RWPE2 (cell line): ENCODE measurements at regions not wholly inside any gene's neighbourhood (a gene's known extent, or its start where the extent isn't known, plus 50 kb on each side); places are given as distances from the start of the nearest gene placed in this dataset.

ENCODE experiments used
- ATAC-seq: fragments of 200-7000 bp; cut with Tn5 transposase; 3 replicates; pipeline ENCODE4 v1.9.1; 2021; ENCODE audit warnings: low read depth
- DNase-seq: peaks from one replicate; pipeline ENCODE4 v3.0.0-alpha.2; 2020; ENCODE audit warnings: low spot score
- H3K27ac ChIP-seq: fragments of 450-650 bp; 2 replicates; pipeline ENCODE4 v1.5.1; 2017; ENCODE audit warnings: mild to moderate bottlenecking; ENCODE audit not compliant: poor library complexity, severe bottlenecking
- H3K27me3 ChIP-seq: fragments of 250-450 bp; sonication (Bioruptor Pico); 2 replicates; pipeline ENCODE4 v1.5.1; 2021; ENCODE audit warnings: mild to moderate bottlenecking, moderate library complexity; ENCODE audit not compliant: insufficient read depth, poor library complexity, severe bottlenecking
- H3K36me3 ChIP-seq: fragments of 250-450 bp; sonication (Bioruptor Pico); 2 replicates; pipeline ENCODE4 v1.5.1; 2020; ENCODE audit warnings: low read depth, mild to moderate bottlenecking, moderate library complexity
- H3K4me1 ChIP-seq: fragments of 250-450 bp; sonication (Bioruptor Pico); 2 replicates; pipeline ENCODE4 v1.5.1; 2021; ENCODE audit warnings: mild to moderate bottlenecking, moderate library complexity; ENCODE audit not compliant: insufficient read depth, poor library complexity, severe bottlenecking
- H3K4me3 ChIP-seq: fragments of 250-450 bp; sonication (Bioruptor Pico); 2 replicates; pipeline ENCODE4 v1.5.1; 2021; ENCODE audit warnings: mild to moderate bottlenecking, moderate library complexity; ENCODE audit not compliant: severe bottlenecking
- H3K9me3 ChIP-seq: fragments of 250-450 bp; sonication (Bioruptor Pico); 2 replicates; pipeline ENCODE4 v1.5.1; 2021; ENCODE audit warnings: mild to moderate bottlenecking, moderate library complexity; ENCODE audit not compliant: severe bottlenecking
- CTCF ChIP-seq: fragments of 450-650 bp; IDR thresholded peaks from one replicate; pipeline ENCODE4 v1.5.1; 2017; ENCODE audit warnings: mild to moderate bottlenecking, moderate library complexity; ENCODE audit not compliant: poor library complexity, severe bottlenecking

GRCh38 chr9:13607481-13608441, 328.3 kb upstream of the MPDZ start:
- no peak overlapping the region for H3K27ac ChIP-seq
- ATAC-seq (no peak), DNase-seq (no peak)
- no peaks in the 10 kb centered on the region for H3K36me3 ChIP-seq
- H3K27me3 ChIP-seq = no peaks in the 10 kb centered on the region
- H3K4me3 ChIP-seq = no peak overlapping the region
- no peaks in the 10 kb centered on the region for H3K9me3 ChIP-seq
- no peaks in the 10 kb centered on the region for H3K4me1 ChIP-seq
- no peak for TF ChIP-seq CTCF

GRCh38 chr9:13606586-13606985, 327.1 kb upstream of the MPDZ start:
- DNase-seq (no peak), ATAC-seq (no peak)
- H3K27me3 ChIP-seq = no peaks in the 10 kb centered on the region
- H3K27ac ChIP-seq = no peak overlapping the region
- H3K9me3 ChIP-seq = no peaks in the 10 kb centered on the region
- H3K36me3 ChIP-seq = no peaks in the 10 kb centered on the region
- H3K4me1 ChIP-seq = no peaks in the 10 kb centered on the region
- H3K4me3 ChIP-seq = no peak overlapping the region
- no peak for TF ChIP-seq CTCF

- Histone ChIP-seq H3K27me3 (no peaks in the 10 kb centered on the region), H3K4me1 (no peaks in the 10 kb centered on the region), H3K9me3 (no peaks in the 10 kb centered on the region), H3K27ac (no peak overlapping the region), H3K4me3 (no peak overlapping the region), H3K36me3 (no peaks in the 10 kb centered on the region)
- ATAC-seq = no peak
- DNase-seq = no peak
- TF ChIP-seq CTCF = no peak
Measured at GRCh38 chr9:13603921-13604320, 324.4 kb upstream of the MPDZ start.

- TF ChIP-seq CTCF = no peak
- no peak for ATAC-seq
- H3K27ac ChIP-seq = no peak overlapping the region
Measured at GRCh38 chr9:13598738-13599137, 319.2 kb upstream of the MPDZ start.

GRCh38 chr9:13597427-13597826, 317.9 kb upstream of the MPDZ start:
- no peak for ATAC-seq
- H3K4me1 ChIP-seq = no peaks in the 10 kb centered on the region
- H3K27ac ChIP-seq = no peak overlapping the region
- no peaks in the 10 kb centered on the region for H3K36me3 ChIP-seq
- DNase-seq = no peak
- no peak overlapping the region for H3K4me3 ChIP-seq
- no peaks in the 10 kb centered on the region for H3K27me3 ChIP-seq
- no peaks in the 10 kb centered on the region for H3K9me3 ChIP-seq
- TF ChIP-seq CTCF = no peak

More at GRCh38 chr9:13598738-13599137, 319.2 kb upstream of the MPDZ start:
- no peaks in the 10 kb centered on the region for H3K27me3 ChIP-seq
- no peak for DNase-seq
- H3K9me3 ChIP-seq = no peaks in the 10 kb centered on the region
- H3K4me1 ChIP-seq = no peaks in the 10 kb centered on the region
- H3K4me3 ChIP-seq = no peak overlapping the region
- no peaks in the 10 kb centered on the region for H3K36me3 ChIP-seq
